Adrenal gland (tissue), 9 donors: ENCODE measurements at regions not wholly inside any gene's neighbourhood (a gene's known extent, or its start where the extent isn't known, plus 50 kb on each side); places are given as distances from the start of the nearest gene placed in this dataset.

ENCODE experiments used
- DNase-seq, 7 donors: peaks; one replicate each; pipeline ENCODE4 v3.0.0-alpha.2; 2019 to 2020
- H3K27ac ChIP-seq, 5 donors: fragments of 200-600 bp; sonication (generic) in 4 of 5; 1 replicate in 3 of 5; 2 replicates in 2 of 5; pipeline versions ENCODE4 v1.5.1 to v1.8.0; 2016 to 2020; ENCODE audit warnings: mild to moderate bottlenecking in 1 of 5
- H3K27me3 ChIP-seq: fragments of 200-600 bp; 2 replicates; pipeline ENCODE4 v1.8.0; 2021
- H3K36me3 ChIP-seq, 2 donors: fragments of 200-600 bp; replicated peaks in 1 of 2; 1 replicate in 1 of 2; 2 replicates in 1 of 2; pipeline versions ENCODE4 v1.5.1 to v1.8.0; 2018 to 2022
- H3K4me1 ChIP-seq, 2 donors: fragments of 200-600 bp; replicated peaks in 1 of 2; 1 replicate in 1 of 2; 2 replicates in 1 of 2; pipeline versions ENCODE4 v1.5.1 to v1.8.0; 2018 to 2021
- H3K4me3 ChIP-seq, 4 donors: fragments of 200-600 bp; sonication (generic) in 3 of 4; one replicate each; pipeline ENCODE4 v1.5.1; 2016 to 2018
- H3K9me3 ChIP-seq, 3 donors: fragments of 200-600 bp; sonication (generic) in 1 of 3; replicated peaks in 1 of 3; 1 replicate in 2 of 3; 2 replicates in 1 of 3; pipeline versions ENCODE4 v1.5.1 to v1.8.0; 2016 to 2021
- CTCF ChIP-seq, 6 experiments: fragments of 450-650 bp in 4 of 6; fragments of 200-600 bp in 2 of 6; sonication (generic) in 1 of 6; IDR thresholded peaks; 1 replicate in 5 of 6; 2 replicates in 1 of 6; pipeline versions ENCODE4 v1.5.1 to v1.8.0; 2016 to 2021; ENCODE audit warnings: antibody characterized with exemption in 6 of 6, mild to moderate bottlenecking in 2 of 6, moderate library complexity in 1 of 6
- POLR2A ChIP-seq, 2 donors: fragments of 450-650 bp; IDR thresholded peaks; one replicate each; pipeline ENCODE4 v1.6.1; 2017; ENCODE audit warnings: antibody characterized with exemption in 2 of 2, mild to moderate bottlenecking in 2 of 2, moderate library complexity in 1 of 2
- WGBS, 4 donors: extraction: QIAGEN DNeasy Blood & Tissue Kit in 2 of 4; methylation state at CpG; one replicate each; pipeline versions ENCODE4 v1.1.5 to v1.1.7; 2013 to 2017; 5-methylcytosine and 5-hydroxymethylcytosine counted together
- intact Hi-C, 2 donors: fragments of 100-400 bp; cut with DNase I; formaldehyde crosslinking; loops; one replicate each; pipeline versions ENCODE4 v1.14.1 to v1.15.0; 2022 to 2023
- donor health status: healthy with polysubstance abuse.
- donor health status: Bipolar disorder and iron deficiency.
- donor health status: DM: yes; HTN: yes; CAD: no.
- donor health status: DM: no; HTN: no; CAD: no.
- donor health status: DM: no; HTN: no; CAD: no.

- H3K27me3 ChIP-seq, result no peaks in the 10 kb centered on the region
- no peaks in the 10 kb centered on the region for H3K36me3 ChIP-seq
- 84 to 89% (median 87%) methylated on average over 4 of the region's 4 CpGs for WGBS, 4 donors
- no peaks in the 10 kb centered on the region for H3K4me1 ChIP-seq
- H3K27ac ChIP-seq, result no peak overlapping the region
- DNase-seq, result no peak
- no peak overlapping the region for H3K4me3 ChIP-seq
- TF ChIP-seq CTCF (IDR thresholded peaks at IDR 0.05) (no peak), POLR2A (IDR thresholded peaks at IDR 0.05) (no peak)
- H3K9me3 ChIP-seq, result no peaks in the 10 kb centered on the region
- intact Hi-C loops, result no loop called here
Measured at GRCh38 chr15:69830876-69831275, 266.8 kb downstream of the TLE3 start.

GRCh38 chr15:69834267-69834666 is 263.4 kb downstream of the TLE3 start:
- Histone ChIP-seq H3K27ac (no peak overlapping the region), H3K4me3 (no peak overlapping the region), H3K4me1 (no peaks in the 10 kb centered on the region), H3K36me3 (no peaks in the 10 kb centered on the region), H3K27me3 (no peaks in the 10 kb centered on the region), H3K9me3 (no peaks in the 10 kb centered on the region)
- intact Hi-C loops, result no loop called here
- no peak for TF ChIP-seq POLR2A (IDR thresholded peaks at IDR 0.05)
- TF ChIP-seq CTCF (IDR thresholded peaks at IDR 0.05), result no peak
- 82 to 84% (median 82%) methylated on average over 5 of the region's 5 CpGs for WGBS, 4 donors
- no peak for DNase-seq

DNA sequence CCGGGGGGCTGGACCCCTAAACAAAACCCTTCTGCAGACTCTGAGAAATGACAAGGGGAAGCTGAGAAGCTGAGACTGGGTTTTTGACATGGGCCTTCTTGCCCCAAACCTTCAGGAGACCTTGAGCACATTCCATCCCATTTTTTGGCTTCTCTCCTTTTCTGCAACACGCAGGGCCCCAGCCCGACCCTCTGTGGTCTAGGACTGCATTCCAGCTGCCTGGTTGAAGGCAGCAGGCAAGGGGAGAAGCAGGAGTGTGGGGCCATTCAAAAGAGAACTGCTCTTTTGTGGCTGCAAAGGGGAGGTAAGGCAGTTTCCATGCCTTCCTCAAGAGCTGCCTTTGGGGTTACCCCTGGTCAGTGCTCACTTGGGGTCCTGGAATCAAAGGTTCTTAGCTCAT is 263.0 kb downstream of the TLE3 start:
- Histone ChIP-seq H3K27ac (no peak overlapping the region), H3K4me1 (no peaks in the 10 kb centered on the region), H3K36me3 (no peaks in the 10 kb centered on the region), H3K27me3 (no peaks in the 10 kb centered on the region), H3K9me3 (no peaks in the 10 kb centered on the region), H3K4me3 (no peak overlapping the region)
- intact Hi-C loops, result no loop called here
- DNase-seq, result no peak
- WGBS, 4 donors, result 31 to 53% (median 41%) methylated on average over 3 of the region's 3 CpGs
- TF ChIP-seq POLR2A (IDR thresholded peaks at IDR 0.05) (no peak), CTCF (IDR thresholded peaks at IDR 0.05) (no peak)

DNA sequence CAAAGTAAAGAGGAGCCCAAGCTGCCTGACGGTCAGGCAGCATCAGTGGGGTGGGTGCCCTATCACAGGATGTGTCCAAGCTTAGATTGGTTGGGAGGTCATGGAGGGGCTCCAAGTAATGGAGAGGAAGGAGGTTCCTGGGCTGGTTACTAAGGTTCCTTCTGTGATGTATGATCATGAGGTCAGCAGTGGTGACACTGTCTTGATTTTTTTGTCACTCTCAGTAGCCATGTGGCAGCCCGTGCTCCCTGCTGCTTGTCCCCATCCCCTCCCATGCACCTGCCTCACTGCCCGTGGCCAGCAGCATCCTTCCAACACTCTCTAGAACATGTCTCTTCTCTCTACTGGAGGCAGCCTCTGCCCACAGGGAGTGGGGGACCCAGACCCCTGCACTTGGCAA is 261.7 kb downstream of the TLE3 start:
- H3K27ac ChIP-seq, result no peak overlapping the region
- H3K27me3 ChIP-seq, result no peaks in the 10 kb centered on the region
- no peak for TF ChIP-seq POLR2A (IDR thresholded peaks at IDR 0.05)
- TF ChIP-seq CTCF (IDR thresholded peaks at IDR 0.05), result no peak
- no peak for DNase-seq
- no peaks in the 10 kb centered on the region for H3K9me3 ChIP-seq
- no peaks in the 10 kb centered on the region for H3K36me3 ChIP-seq
- H3K4me1 ChIP-seq, result no peaks in the 10 kb centered on the region
- intact Hi-C loops, result no loop called here
- H3K4me3 ChIP-seq, result no peak overlapping the region
- 66 to 78% (median 70%) methylated on average over 2 to 3 of the region's 3 CpGs for WGBS, 4 donors
